CD1c-positive myeloid dendritic cell (primary cell): ENCODE measurements at regions not wholly inside any gene's neighbourhood (a gene's known extent, or its start where the extent isn't known, plus 50 kb on each side); places are given as distances from the start of the nearest gene placed in this dataset.

Experiments
- DNase-seq: peaks from one replicate; pipeline ENCODE4 v3.0.0-alpha.2; 2016; ENCODE audit errors: extremely low spot score

GRCh38 chr4:123987408-123987807 is 590.8 kb downstream of the SPRY1 start:
- no peak for DNase-seq

DNA sequence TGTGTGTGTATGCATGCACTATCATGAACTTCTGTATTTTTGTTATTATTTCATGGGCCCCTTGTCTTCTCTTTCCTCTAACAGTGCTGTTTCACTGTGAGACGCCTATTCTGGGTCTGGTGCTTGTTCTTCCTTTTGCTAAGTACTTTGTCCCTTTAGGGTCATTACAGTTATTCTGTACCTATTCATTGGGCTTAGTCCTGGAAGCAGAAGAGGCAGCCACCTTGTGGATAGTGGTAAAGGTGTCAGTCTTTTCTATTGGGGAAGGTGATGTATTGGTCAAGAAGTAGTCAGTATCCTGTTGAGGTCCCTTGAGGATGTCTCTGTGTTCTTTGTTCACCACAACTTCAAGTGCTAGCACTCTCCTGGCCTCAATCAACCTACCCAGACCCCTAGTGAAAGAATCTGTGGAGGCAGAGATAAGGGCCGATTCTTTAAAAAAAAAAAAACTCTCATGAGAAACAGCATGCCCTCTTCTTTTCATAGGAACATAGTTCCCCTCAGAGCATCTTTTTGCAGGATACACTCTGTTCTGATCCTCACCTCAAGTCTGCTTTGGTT is 593.8 kb downstream of the SPRY1 start:
- DNase-seq: no peak

- DNase-seq: no peak
These were observed 598.3 kb downstream of the SPRY1 start for GRCh38 chr4:123994917-123995316.

- DNase-seq: no peak
These were observed 599.3 kb downstream of the SPRY1 start for GRCh38 chr4:123995936-123996335.

GRCh38 chr4:123996718-123997510 is 600.3 kb downstream of the SPRY1 start:
- no peak for DNase-seq

GRCh38 chr4:123997776-123998449 is 601.3 kb downstream of the SPRY1 start:
- DNase-seq: peak; percentile 13

- DNase-seq: no peak
These were observed 603.6 kb downstream of the SPRY1 start for GRCh38 chr4:124000233-124000632.

GRCh38 chr4:124015766-124016165 is 619.2 kb downstream of the SPRY1 start:
- DNase-seq: no peak

DNA sequence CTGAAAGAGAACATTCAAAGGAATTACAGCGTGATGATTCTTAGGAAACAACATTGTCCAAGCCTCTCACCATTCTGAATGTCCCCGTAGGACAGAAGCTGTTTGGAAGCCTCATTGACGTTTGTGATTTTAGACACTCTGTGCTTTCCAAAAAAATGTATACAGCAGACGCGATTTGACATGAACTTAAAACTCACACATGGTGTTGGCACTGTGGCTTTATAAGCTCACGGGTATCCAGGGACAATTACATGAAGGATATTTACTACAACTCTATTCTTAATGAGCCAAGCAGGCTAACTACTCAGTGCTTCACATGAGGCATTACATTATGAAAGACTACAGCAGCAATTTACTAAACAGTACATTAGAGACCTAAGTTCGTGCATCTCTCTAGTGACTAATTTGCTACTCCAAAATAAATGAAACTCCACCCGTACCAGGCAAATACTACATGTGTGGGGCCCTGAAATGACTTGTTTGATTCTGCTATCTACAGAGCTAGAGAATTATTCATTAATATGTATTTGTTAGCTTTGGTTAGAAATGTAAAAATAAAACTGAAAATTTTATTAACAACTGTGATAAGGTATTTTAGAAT is 620.7 kb downstream of the SPRY1 start:
- DNase-seq: no peak

GRCh38 chr4:124018383-124019317 is 622.1 kb downstream of the SPRY1 start:
- peak; percentile 77 for DNase-seq

DNA sequence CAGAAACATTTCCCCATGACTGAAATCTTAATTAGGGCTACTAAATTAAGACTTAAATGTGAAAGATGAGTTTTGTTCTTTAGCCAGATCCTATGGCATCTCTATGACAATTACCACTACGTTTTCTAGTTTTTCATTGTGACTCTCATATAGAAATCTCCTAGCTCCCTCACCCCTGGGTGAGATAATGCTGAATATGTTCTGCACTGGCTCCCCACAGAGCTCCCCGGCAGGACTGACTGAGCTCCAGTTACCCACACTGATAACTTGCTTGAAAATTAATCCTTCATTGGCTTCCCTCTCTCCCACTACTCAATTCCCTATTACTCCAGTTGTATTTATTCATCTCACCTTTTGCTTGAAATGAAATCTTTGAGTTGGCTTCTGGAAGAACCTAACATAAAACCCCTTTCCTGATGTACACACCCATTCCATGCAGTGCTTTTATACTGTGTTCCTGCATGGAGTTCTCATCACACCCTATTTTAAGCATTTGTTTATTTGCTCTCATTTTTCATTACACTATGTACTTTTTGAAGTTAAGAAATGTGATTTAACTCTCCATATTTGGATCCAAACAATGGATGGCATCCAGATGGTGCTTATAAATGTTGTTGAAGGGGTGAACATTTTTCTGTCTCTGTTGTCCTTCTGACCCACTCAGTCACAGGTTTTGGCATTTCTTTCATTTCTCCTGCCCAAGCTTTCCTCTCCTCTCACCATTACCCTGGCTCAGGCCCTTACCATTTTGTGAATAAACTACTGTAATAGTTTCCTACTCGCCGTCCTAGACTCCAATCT is 623.4 kb downstream of the SPRY1 start:
- DNase-seq: no peak

- DNase-seq: no peak
These were observed 628.4 kb downstream of the SPRY1 start for GRCh38 chr4:124025000-124025399.

DNA sequence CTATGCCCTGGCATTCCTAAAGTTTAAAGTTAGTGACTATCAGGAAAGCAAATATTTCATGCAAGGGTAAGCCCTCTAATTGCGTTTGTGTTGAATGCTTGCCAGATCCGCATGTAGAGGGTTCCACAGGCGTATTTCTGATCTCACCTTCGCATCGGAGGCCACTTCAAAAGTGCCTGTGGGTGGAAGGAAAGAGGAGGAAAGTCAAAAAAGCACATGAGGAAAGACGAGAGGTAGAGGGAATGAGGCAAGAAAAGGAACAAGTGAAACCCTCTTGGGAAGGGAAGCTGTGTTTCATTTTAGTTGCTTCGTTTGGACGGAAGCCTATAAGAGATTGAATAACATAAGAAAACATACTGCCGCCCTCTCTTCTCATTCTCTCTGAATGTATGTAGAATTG is 628.8 kb downstream of the SPRY1 start:
- DNase-seq: no peak

DNA sequence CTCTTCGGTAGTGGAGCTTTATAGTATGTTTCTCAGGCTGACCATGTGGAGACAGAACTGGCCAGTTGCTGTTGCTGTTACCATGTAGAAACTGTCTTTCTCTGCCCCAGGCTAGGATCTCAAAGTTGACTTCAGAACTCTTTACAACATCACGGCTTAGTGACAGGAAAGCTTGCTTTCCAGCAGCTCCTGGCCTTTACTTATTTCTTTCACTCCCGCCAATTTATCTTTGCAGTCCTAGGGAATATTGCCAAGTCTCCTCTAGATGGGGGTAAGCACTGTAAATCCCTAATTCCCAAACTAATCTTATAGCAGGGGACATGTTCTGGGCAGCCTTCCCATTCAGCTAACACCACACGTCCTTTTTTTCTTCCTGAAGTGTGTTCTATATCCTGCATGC is 631.6 kb downstream of the SPRY1 start:
- no peak for DNase-seq

- no peak for DNase-seq
These were observed 633.6 kb downstream of the SPRY1 start for GRCh38 chr4:124030147-124030546.

- DNase-seq: no peak
These were observed 635.4 kb downstream of the SPRY1 start for GRCh38 chr4:124032035-124032434.

DNA sequence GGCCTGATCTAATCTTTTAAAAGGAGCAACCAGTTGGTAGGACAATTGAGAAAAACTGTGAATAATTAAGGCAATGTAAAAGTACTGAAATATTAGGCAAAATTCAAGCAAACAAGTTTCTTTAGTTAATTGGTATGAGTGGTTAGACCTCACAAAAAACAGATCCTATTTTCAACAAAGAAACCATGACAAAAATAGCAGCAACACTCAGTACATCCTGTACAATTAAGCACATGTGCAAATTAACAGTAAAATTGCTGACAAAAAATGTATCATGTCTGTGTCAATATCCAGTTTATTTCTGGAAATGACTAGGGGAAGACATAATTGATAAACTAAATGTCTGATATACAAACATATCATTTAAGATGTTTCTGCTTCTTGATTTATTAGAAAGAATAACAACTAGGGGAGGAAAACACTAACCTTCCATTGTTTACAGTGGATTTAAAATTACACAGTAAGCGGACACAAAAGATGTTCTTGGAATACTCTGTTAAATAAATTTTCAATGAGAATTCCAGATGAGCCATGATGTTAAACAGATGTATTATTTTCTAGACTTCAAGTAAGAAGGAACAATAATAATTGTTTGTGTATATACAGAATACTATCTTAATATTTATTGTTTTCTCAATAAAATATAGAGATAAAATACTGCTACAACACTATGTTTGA is 638.9 kb downstream of the SPRY1 start:
- no peak for DNase-seq

DNA sequence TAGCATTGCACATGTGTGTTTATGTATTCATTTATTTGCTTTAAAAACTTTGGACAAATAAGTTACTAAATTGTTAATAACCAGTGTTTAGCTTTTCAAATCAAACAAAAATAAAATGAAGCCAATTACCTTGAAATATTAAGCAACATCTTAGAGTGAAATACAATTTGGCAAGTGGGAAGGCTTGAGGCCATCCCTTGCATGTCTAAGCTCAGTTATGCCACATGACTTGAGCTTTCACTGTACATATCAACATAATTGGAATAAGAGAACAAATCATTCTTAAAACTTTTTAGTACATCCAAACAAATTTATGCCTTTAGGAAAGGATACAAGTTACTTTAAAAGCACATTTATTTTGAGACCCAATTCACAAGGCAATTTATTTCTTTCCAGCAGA is 640.6 kb downstream of the SPRY1 start:
- no peak for DNase-seq

- no peak for DNase-seq
These were observed 647.7 kb downstream of the SPRY1 start for GRCh38 chr4:124044330-124044729.

- no peak for DNase-seq
These were observed 648.3 kb downstream of the SPRY1 start for GRCh38 chr4:124044867-124045266.
